CD4-positive, alpha-beta T cell (primary cell): ENCODE measurements at regions not wholly inside any gene's neighbourhood (a gene's known extent, or its start where the extent isn't known, plus 50 kb on each side); places are given as distances from the start of the nearest gene placed in this dataset.

Source experiments
- ATAC-seq: fragments of 200-7000 bp; cut with Tn5 transposase; one replicate; pipeline ENCODE4 v1.10.0; 2022; ENCODE audit warnings: mild to moderate bottlenecking; ENCODE audit not compliant: poor library complexity
- CTCF ChIA-PET: fragments of 350-600 bp; sonication (Branson Sonifier 250); formaldehyde crosslinking; loops from one replicate; lab custom pipeline; 2021; ENCODE audit warnings: antibody characterized with exemption, inconsistent platforms; lab: Charles Lee
- POLR2A ChIA-PET: fragments of 350-600 bp; sonication (Branson Sonifier 250); formaldehyde crosslinking; loops from one replicate; lab custom pipeline; 2021; ENCODE audit warnings: antibody characterized with exemption, inconsistent platforms; lab: Charles Lee
- DNase-seq, 14 experiments: peaks; one replicate each; pipeline ENCODE4 v3.0.0-alpha.2; 2013 to 2020; ENCODE audit warnings: mixed read lengths in 2 of 14
- H3K27ac ChIP-seq, 2 donors: one replicate each; pipeline versions ENCODE4 v1.5.1 to v1.7.0; 2013; ENCODE audit warnings: low read length in 2 of 2, low read depth in 1 of 2, mild to moderate bottlenecking in 1 of 2
- H3K27me3 ChIP-seq, 2 experiments: 1 replicate in 1 of 2; 2 replicates in 1 of 2; pipeline versions ENCODE4 v1.6.1 to v1.7.0; 2013; ENCODE audit warnings: low read length in 2 of 2, control low read depth in 1 of 2, mild to moderate bottlenecking in 1 of 2, moderate library complexity in 1 of 2; ENCODE audit not compliant: insufficient read depth in 2 of 2, control insufficient read depth in 1 of 2
- H3K36me3 ChIP-seq: one replicate; pipeline ENCODE4 v1.6.1; 2013; ENCODE audit warnings: low read length, control low read depth; ENCODE audit not compliant: insufficient read depth
- H3K4me1 ChIP-seq: one replicate; pipeline ENCODE4 v1.6.1; 2013; ENCODE audit warnings: low read length, control low read depth; ENCODE audit not compliant: insufficient read depth
- H3K4me3 ChIP-seq: one replicate; pipeline ENCODE4 v1.5.1; 2013; ENCODE audit warnings: mild to moderate bottlenecking, low read length, moderate library complexity
- H3K9me3 ChIP-seq, 2 experiments: 1 replicate in 1 of 2; 2 replicates in 1 of 2; pipeline versions ENCODE4 v1.6.1 to v1.7.0; 2013; ENCODE audit warnings: low read length in 2 of 2, mild to moderate bottlenecking in 2 of 2, control low read depth in 1 of 2, moderate library complexity in 1 of 2; ENCODE audit not compliant: control insufficient read depth in 1 of 2, insufficient read depth in 1 of 2
- H3K27ac Mint-ChIP-seq: one replicate; pipeline ENCODE4 v1.8.0; 2020; ENCODE audit warnings: mixed read lengths
- H3K27me3 Mint-ChIP-seq: one replicate; pipeline ENCODE4 v1.8.0; 2021; ENCODE audit warnings: mixed read lengths
- H3K36me3 Mint-ChIP-seq: one replicate; pipeline ENCODE4 v1.8.0; 2021; ENCODE audit warnings: low read depth, mixed read lengths
- H3K4me1 Mint-ChIP-seq: one replicate; pipeline ENCODE4 v1.8.0; 2021; ENCODE audit warnings: low read depth, mixed read lengths
- H3K4me3 Mint-ChIP-seq: one replicate; pipeline ENCODE4 v1.8.0; 2020; ENCODE audit warnings: mild to moderate bottlenecking, mixed read lengths
- H3K9me3 Mint-ChIP-seq: one replicate; pipeline ENCODE4 v1.8.0; 2020; ENCODE audit warnings: mixed read lengths
- CTCF ChIP-seq: fragments of 200-600 bp; IDR thresholded peaks from one replicate; pipeline ENCODE4 v1.8.0; 2022; ENCODE audit warnings: antibody characterized with exemption, mild to moderate bottlenecking
- intact Hi-C, 2 experiments: fragments of 100-400 bp; cut with DNase I in 1 of 2; cut with micrococcal nuclease in 1 of 2; formaldehyde crosslinking; loops; one replicate each; pipeline versions ENCODE4 v1.15.1 to v1.9.0; 2023 to 2025; cut with DNase I, micrococcal nuclease

GRCh38 chr2:176848844-176849243 is 363.8 kb upstream of the HNRNPA3 start:
- Histone ChIP-seq H3K36me3 (no peaks in the 10 kb centered on the region), H3K4me3 (no peak overlapping the region), H3K27ac (no peak overlapping the region), H3K27me3 (no peaks in the 10 kb centered on the region), H3K9me3 (no peaks in the 10 kb centered on the region), H3K4me1 (peaks cover 3% of the 10 kb centered on the region)
- Mint-ChIP-seq H3K9me3 (peaks cover 2% of the 10 kb centered on the region), H3K27me3 (no peaks in the 10 kb centered on the region), H3K27ac (no peak overlapping the region), H3K4me3 (no peak overlapping the region), H3K36me3 (no peaks in the 10 kb centered on the region), H3K4me1 (peaks cover 16% of the 10 kb centered on the region)
- intact Hi-C loops = no loop called here
- no peak for TF ChIP-seq CTCF
- ATAC-seq (no peak), DNase-seq (no peak)
- POLR2A ChIA-PET = no interaction called here
- CTCF ChIA-PET = no interaction called here

GRCh38 chr2:176851200-176851888 is 361.2 kb upstream of the HNRNPA3 start:
- Mint-ChIP-seq H3K36me3 (no peaks in the 10 kb centered on the region), H3K27ac (no peak overlapping the region), H3K27me3 (no peaks in the 10 kb centered on the region), H3K9me3 (peaks cover 2% of the 10 kb centered on the region), H3K4me1 (peaks cover 38% of the 10 kb centered on the region), H3K4me3 (no peak overlapping the region)
- no peaks in the 10 kb centered on the region for H3K36me3 ChIP-seq
- no peaks in the 10 kb centered on the region for H3K27me3 ChIP-seq
- DNase-seq (no peak), ATAC-seq (no peak)
- peaks cover 12% of the 10 kb centered on the region for H3K4me1 ChIP-seq
- no peak overlapping the region for H3K27ac ChIP-seq
- ChIA-PET POLR2A (no interaction called here), CTCF (no interaction called here)
- H3K4me3 ChIP-seq = no peak overlapping the region
- TF ChIP-seq CTCF = no peak
- H3K9me3 ChIP-seq = no peaks in the 10 kb centered on the region
- intact Hi-C loops = no loop called here

GRCh38 chr2:176851889-176852483 is 360.6 kb upstream of the HNRNPA3 start:
- POLR2A ChIA-PET = no interaction called here
- peak overlapping the region; percentile 1 for H3K4me3 Mint-ChIP-seq
- H3K9me3 Mint-ChIP-seq = peaks cover 5% of the 10 kb centered on the region
- peaks cover 12% of the 10 kb centered on the region for H3K4me1 ChIP-seq
- H3K27me3 Mint-ChIP-seq = no peaks in the 10 kb centered on the region
- intact Hi-C loops = no loop called here
- ATAC-seq = no peak
- CTCF ChIA-PET = no interaction called here
- no peaks in the 10 kb centered on the region for H3K9me3 ChIP-seq
- H3K4me3 ChIP-seq = no peak overlapping the region
- H3K27me3 ChIP-seq = no peaks in the 10 kb centered on the region
- no peak for TF ChIP-seq CTCF
- H3K4me1 Mint-ChIP-seq = peaks cover 44% of the 10 kb centered on the region
- H3K27ac ChIP-seq = no peak overlapping the region
- no peak overlapping the region for H3K27ac Mint-ChIP-seq
- no peaks in the 10 kb centered on the region for H3K36me3 ChIP-seq
- DNase-seq = no peak
- H3K36me3 Mint-ChIP-seq = no peaks in the 10 kb centered on the region
